GM18858 (cell line): ENCODE measurements at regions not wholly inside any gene's neighbourhood (a gene's known extent, or its start where the extent isn't known, plus 50 kb on each side); places are given as distances from the start of the nearest gene placed in this dataset.
"Not testable (repeated sequence)": the region's sequence is repeated elsewhere in the genome, so short reads cannot be mapped to it uniquely, and the experiment has no call there.

Experiments used
- ATAC-seq: cut with Tn5 transposase; IDR thresholded peaks from one replicate; pipeline ENCODE4 v1.9.1; 2021; ENCODE audit not compliant: unreplicated experiment

DNA sequence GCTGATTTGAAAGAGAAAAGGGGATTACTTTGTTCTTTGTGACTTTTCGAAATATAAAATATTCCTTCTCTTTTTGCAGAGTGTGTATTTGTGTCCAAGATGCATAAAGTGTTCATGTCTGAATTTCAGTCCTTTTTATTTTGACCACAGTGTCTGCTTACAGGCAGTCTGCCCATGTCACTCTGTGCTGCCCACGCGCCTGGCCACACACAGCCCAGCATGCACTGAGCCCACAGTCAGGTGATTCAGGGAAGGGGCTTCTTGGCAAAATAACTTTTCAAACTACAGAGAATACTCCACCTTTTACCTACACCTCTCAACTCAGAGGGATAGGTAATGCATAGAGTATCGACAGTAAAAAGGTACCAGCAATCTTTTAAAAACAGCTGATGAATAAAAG, 142.5 kb upstream of the TRPC4 start:
- ATAC-seq: no peak

DNA sequence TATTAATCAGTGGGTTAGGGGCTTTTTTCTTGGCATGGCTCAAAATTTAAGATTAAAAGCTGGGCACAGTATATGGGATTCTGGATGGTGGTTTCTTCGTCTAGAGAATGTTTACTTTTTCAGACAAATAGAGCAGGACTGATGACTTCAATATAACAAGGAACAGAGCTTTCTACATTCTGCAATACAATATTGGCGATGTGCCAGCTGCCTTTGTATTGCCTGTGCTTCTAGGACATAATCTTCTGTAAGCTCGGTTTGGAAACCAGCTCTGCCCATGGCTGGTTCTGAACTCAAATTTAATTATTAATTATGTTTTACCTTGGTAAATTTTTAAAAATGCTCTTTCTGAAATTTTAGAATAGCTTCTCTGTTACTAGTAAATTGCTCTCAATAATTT, 139.1 kb upstream of the TRPC4 start:
- no peak for ATAC-seq

DNA sequence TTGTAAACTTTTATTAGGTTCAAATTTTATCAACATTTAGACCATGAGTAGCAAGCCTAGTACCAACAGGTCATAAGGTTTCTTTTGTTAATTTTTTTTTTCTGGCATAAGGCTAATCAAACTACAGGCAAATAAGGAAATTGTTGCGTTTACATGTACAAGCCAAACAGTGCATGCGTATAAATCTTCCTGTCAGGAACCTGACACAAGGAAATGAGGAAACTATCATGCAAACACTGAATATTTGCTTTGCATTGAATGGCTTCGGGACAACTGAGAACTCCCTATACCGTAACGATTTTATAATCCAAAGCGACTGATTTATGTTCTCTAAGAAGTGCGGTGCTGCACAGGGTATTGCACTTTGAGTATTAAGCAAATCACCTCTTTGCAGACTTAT, 133.0 kb upstream of the TRPC4 start:
- ATAC-seq: no peak

DNA sequence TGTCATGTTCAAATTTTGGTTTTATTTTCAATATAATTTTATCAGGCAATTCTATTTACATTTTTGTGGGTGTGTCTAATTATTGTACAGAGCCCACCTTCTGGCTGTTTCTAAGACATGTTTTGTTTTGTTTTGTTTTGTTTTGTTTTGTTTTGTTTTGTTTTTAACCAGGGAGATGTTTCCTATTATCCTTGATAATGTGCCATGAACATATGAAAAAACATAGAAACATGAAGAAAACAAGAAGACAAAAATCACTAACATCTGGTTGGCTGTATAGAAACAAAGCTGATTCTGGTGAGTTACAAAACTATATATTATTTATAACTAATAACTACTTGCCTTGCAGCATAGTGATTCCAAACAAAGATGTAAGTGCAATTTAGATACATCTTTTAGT, 128.1 kb upstream of the TRPC4 start:
- ATAC-seq: no peak

DNA sequence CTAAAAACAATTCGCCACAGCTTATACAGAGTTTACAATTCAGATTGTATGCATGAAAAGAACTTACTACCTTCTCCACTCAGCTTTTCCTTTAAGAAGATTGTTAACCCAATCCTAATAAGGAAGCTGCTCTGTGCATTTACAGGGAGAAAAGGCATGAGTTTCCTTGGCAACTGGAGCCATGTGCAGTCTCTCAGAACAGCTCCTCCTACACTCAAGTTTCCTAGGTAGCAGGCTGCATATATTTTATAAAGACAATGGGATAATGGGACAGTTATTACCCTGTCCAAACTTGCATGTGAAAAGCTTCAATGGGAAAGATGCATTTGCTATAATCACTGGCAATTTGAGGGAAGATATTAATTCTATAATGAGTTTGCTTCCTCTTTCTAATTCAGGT, 125.5 kb upstream of the TRPC4 start:
- ATAC-seq: no peak

DNA sequence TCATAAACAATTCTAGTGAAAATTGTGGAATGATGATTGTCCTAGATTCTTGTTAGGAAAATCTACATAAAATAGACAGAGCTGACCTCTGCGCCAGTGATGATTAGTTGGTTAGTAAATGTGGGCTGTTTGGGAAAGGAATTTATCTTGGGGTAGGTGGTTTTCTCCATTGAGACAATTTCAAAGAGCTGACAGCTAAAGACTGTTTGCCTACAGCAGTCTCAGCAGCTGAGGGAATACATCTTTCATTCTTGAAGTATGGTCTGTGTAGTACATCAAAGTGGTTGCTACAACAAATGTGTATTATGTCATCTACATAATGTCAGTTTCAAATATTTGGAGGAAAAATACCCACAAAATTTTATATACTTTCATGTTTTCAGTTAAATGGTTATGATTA, 117.2 kb upstream of the TRPC4 start:
- ATAC-seq: no peak

DNA sequence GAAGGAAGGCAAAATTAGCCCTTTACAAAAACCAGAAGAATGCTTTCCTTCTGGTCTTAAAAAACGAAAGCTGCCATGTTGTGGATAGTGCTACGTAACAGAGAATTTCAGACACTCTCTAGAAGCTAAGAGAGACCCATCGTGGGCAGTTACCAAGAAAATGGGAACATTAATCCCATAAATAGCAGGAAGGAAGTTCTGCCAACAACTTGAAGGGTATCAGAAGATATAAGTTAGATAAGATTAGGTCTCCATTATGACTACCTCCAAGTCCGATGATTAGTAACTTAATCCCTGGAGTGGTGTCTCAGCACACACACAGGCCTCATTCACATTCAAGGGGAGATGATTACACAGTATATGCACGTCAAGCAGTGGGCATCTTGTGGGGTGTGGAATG, 115.7 kb upstream of the TRPC4 start:
- no peak for ATAC-seq

DNA sequence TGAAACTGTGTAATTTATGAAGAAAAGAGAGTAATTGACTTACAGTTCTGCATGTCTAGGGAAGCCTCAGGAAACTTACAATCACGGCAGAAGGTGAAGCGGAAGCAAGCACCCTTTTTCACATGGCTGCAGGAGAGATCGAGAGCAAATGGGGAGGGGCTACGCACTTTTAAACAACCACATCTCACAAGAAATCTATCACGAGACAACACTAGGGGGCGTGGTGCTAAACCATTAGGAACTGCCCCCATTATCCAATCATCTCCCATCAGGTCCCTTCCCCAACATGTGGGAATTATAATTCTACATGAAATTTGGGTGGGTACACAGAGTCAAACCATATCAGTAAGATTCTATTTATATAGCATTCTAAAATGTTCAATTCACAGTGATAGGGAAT, 114.8 kb upstream of the TRPC4 start:
- no peak for ATAC-seq

DNA sequence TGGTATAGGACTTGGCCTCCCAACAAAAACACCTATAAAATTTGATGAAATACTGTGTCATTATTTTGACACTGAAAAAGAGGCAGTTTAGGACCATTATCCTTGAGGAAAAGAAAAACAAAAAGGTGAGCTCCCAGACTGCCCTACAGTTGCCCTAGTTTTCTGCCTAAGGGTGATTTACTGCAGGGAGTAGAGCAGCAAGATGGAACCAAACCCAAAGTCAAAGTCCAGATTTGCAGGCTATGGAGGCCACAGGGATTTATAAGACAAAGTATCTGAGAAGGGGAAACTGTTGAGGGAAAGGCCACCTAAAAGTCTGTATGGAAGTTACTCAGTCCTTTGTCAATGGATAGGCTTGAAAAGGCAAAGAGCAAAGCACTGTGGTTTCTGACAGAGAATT, 112.4 kb upstream of the TRPC4 start:
- ATAC-seq: no peak

DNA sequence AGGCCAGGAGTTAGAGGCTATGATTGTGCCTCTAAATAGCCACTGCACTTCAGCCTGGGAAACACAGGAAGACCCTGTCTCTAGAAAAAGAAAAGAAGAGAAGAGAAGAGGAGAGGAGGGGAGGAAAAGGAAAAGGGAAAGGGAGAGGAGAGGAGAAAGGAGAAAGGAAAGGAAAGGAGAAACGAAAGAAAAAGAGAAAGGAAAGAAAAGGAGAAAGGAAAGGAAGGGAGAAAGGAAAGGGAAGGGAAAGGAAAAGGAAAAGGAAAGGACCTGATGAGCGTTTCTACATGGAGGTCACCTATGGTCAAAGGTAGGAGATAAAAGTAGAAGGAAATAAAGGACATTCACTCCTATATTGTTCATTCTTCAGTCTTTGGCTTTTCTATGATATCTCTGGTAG, 109.1 kb upstream of the TRPC4 start:
- ATAC-seq: no peak

DNA sequence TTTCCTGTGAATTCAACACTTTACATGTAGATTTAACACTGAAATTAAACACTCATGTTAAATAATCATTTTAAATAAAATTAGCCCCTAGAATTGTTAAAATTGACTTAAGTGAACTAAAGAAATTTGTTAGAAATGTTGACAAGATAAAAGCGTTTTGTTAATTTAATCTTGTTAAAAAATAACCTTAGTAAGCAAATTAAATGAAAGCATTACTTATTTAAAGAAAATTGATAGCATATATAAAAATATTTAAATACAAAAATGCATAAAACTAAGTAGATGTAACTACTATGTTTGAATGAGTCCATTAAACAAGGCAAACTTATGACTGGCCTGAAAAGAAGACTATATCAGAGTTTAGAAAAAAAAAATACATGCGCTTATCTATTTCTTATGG, 99.0 kb upstream of the TRPC4 start:
- ATAC-seq: no peak

DNA sequence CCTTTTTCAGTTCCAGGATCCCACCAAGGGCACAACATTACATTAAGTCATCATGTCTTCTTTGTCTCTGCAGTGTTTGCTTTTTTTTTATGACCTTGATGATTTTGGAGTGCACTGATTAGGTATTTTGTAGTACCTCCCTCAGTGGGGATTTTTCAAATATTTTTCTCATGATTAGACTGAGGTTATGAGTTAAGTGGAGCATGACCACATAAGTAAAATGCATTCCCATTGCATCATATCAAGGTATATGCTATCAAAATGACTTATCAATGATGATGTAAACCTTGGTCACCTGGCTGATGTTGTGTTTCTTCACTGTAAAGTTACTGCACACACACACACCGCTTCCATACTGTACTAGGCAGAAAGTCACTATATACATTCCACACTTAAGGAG, 96.7 kb upstream of the TRPC4 start:
- no peak for ATAC-seq

DNA sequence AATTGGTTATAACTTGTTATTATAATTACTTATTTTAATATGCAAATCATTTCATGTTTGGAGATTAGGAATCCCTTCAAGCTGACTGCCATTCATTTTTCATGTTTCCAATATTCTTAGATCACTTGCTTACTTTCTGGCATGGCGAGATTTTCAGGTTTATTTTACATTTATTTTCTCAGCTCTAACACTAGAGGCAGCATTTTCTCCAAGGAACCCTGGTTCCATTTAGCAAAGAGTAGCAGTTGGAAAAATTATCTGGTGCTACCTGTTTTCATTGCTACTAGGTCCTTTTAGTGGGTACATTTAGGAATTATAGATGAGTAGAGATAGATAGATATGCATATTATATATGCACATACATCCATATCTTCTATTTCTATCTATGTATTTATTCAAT, 90.9 kb upstream of the TRPC4 start:
- no peak for ATAC-seq

DNA sequence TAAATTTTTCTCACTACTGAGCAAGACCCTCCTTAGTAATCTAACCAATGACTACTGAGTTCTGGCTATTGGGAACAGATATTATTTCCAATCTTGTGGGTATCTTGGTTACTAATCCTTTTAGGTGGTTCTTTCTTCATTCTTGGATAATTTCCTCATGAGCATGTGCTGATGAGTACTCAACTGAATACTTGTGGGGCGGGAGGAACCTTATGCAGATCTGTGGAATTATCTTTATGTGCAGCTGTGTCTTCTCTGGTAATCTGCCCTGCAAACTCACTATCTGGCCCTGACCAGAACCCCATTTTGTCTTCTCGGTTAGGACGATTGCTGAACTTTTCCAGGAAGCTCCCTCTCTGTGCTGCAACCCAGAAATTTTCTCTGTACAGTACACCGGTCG, 89.7 kb upstream of the TRPC4 start:
- no peak for ATAC-seq

DNA sequence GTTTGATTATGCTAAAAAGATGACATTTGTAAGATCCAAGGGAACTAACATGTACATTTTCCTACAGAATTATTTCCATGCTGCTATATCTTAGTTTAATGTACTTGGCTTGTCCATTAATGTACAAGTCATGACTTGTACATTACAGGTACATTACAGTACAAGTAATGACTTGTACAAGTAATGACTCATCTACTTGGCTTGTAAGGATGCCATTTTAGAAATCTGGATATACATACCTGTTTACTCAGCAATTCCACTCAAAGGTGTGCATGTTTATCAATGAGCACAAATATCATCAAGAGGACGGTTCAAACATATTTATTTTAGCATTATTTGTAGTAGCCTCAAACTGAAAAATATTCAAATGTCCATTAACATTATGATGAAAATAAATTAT, 87.0 kb upstream of the TRPC4 start:
- ATAC-seq: no peak

DNA sequence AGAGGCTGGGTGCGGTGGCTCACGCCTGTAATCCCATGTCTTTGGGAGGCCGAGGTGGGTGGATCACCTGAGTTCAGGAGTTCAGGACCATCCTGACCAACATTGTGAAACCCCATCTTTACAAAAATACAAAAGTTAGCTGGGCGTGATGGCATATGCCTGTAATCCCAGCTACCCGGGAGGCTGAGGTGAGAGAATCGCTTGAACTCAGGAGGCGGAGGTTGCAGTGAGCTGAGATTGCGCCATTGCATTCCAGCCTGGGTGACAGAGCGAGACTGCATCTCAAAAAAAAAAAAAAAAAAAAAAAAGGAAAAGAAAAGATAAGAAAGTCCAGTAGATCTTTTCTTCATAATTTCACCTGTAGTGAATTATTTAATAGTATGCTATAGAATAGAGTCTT, 85.0 kb upstream of the TRPC4 start:
- ATAC-seq: not testable (repeated sequence)

DNA sequence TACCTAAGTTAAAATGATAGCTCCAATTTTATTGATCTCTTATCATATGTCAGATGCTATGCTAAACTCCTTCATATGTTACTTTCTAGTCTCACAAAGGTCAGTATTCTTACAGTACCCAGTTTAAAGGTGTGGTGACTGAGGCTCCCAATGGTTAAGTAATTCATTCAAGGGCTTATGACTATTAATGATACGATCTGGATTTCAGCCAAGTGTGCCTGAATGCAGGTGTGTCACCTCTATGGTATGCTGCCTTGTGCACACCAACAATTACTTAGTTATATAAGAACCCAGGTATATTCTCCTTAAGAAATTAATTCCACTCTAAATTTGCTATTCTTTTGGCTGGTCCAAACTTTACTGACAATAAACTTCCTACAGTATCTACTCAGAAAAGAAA, 84.6 kb upstream of the TRPC4 start:
- ATAC-seq: no peak

DNA sequence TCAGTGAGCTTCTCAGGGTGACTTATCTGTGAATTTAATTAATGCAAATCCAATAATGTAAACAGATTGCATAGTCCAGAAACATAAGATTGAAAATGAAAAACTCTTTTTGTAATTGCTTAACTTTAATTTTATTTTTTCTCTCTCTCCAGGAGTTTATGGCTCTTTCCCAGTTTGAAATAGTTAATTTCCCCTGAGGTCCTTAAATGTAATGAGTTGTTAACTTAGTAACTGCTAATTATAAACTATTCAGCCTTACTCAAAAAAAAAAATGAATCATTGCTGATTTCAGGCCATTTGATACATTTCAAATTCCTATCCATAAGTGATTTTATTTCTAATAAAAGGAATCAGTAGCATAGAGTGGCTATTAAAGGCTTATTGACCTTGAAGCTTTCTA, 84.1 kb upstream of the TRPC4 start:
- ATAC-seq: no peak

DNA sequence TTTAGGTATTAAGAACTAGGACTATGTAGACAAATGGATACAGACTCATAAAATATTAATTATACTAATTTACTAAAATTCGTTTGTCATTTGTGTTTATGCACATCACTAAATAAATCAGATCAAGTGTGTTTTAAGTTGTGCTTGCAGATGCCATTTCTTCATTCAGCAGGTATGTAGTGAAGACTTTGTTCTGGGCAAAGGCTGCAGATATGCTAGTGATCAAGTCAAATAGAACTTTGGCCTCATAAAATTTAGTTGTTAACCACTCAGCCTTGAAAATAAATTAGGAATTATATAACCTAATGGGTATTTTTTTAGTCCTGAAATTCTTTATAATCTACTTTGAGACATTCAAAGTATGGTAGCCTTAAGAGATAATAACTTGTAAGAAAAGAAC, 80.4 kb upstream of the TRPC4 start:
- ATAC-seq: no peak

DNA sequence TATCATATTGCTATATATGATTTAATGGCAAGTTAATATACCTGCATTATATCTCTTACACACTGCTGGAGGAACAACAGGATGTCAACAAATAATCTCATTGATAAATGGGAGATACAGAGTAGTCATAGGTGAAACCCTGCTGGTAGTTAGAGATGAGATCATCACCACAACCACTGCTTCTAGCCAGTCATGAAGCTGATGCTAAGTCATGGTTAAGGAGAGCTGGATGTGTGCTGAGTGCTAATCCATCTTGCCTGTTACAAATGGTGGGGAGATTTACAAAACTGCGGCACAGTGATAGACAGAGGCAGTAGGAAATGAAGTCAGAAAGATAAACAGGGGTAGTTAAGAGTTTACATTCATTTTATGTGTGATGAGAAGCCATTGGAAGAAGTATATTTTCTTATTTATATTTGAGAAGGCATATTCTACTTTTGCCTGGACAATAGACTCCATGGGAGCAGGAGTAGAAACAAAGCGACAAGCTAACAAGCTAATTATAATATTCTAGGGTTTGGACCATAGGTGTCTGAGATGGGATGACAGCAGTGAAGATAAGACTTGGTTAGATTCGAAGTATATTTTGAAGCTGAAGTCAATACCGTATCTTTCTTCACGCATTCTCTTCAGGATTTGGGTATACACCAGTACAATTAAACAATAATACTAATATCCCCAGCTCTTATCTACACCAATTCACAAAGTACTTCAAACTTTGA, 78.0 kb upstream of the TRPC4 start:
- ATAC-seq: no peak

DNA sequence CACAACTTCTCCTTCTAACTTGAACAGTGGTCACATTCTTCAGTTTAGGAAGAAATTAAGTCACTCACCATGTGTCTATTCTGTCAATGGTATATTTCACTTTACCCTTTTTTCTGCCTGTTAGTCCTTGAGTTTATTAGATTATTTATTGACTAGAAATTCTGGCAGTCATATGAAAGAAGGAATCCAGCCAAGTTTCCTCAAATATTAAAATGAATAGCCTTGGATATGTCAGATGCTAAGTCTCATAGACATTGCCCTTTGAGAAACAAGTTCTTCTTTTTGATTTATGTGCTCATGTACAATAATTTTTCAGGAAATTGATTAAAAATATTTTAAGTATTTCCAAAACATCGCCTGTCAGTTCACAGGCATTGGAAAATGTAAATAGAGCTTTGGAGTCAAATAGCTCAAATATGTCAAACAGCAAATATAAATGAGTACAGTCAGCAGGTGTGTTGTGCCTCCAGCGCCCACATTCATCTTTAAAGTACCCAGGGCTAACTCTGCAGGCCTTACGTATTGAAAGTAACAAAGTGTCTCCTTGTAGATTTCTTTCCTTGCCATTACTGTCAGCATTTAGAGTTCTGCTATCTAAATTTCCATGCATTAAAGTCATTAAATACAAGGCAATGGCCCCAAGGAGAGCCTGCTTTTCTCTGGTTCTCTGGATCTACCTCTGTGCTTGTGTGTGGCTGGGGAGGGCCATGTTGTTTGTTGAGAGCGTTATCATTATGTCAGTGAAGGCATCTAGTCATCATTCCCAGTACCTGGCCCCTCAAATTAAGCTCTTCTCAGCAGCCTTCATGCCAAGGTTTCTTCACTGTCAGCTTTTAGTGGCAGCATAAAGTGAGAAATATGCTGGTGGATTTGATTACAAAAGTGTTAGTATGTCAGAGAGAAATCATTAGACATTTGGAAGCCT, 76.3 kb upstream of the TRPC4 start:
- no peak for ATAC-seq

DNA sequence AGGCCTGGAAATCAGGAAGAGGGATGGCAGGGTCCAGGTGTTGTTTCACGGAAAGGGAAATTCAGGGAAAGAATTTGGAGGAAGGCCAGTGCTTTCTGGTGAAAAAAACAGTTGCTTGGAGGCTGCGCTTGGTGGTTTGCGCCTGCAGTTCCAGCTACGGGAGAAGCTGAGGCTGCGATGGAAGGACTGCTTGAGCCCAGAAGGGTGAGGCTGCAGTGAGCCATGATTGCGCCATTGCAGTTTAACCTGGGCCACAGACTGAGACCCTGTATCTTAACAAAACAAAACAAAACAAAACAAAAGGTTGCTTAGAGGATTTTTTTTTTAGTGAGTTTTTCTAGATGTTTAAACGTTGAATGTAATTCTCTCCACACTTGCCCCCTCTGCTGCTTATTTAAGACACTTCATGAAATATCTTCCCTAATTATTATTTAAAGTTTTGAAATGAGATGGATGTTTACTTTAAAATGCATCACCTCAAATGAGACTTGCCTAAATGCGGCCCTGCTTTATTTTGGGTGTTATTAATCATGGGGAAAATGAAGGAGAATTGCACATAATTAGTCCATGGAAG, 75.4 kb upstream of the TRPC4 start:
- ATAC-seq: no peak
